Liver (tissue), 3 donors: ENCODE measurements at regions not wholly inside any gene's neighbourhood (a gene's known extent, or its start where the extent isn't known, plus 50 kb on each side); places are given as distances from the start of the nearest gene placed in this dataset.

Experiments used
- CTCF ChIP-seq: fragments of 150-350 bp; IDR thresholded peaks from 2 replicates; pipeline ENCODE4 v1.5.1; 2017; ENCODE audit warnings: improper control_type of control experiment, low read depth, low read length; ENCODE audit not compliant: missing input control
- FOXA1 ChIP-seq: IDR thresholded peaks from 2 replicates; pipeline ENCODE4 v1.6.1; 2016; ENCODE audit warnings: antibody characterized with exemption
- GABPA ChIP-seq, 2 donors: IDR thresholded peaks in 1 of 2; conservative IDR thresholded peaks in 1 of 2; 2 replicates each; pipeline ENCODE4 v1.6.1; 2016; ENCODE audit warnings: antibody characterized with exemption in 2 of 2, mild to moderate bottlenecking in 1 of 2, moderate library complexity in 1 of 2
- JUND ChIP-seq, 2 donors: IDR thresholded peaks; 2 replicates each; pipeline ENCODE4 v1.6.1; 2016; ENCODE audit warnings: antibody characterized with exemption in 2 of 2
- SP1 ChIP-seq: IDR thresholded peaks from 2 replicates; pipeline ENCODE4 v1.6.1; 2018; ENCODE audit warnings: antibody characterized with exemption, mild to moderate bottlenecking
- TF ChIP-seq, protein P1 (sequence below): IDR thresholded peaks from 2 replicates; pipeline ENCODE4 v1.6.1; 2016; ENCODE audit warnings: antibody characterized with exemption
- TF ChIP-seq, protein P2 (sequence below): IDR thresholded peaks from 2 replicates; pipeline ENCODE4 v1.6.1; 2016; ENCODE audit warnings: antibody characterized with exemption, mild to moderate bottlenecking
- donor health status: healthy.
- donor health status: healthy.

DNA sequence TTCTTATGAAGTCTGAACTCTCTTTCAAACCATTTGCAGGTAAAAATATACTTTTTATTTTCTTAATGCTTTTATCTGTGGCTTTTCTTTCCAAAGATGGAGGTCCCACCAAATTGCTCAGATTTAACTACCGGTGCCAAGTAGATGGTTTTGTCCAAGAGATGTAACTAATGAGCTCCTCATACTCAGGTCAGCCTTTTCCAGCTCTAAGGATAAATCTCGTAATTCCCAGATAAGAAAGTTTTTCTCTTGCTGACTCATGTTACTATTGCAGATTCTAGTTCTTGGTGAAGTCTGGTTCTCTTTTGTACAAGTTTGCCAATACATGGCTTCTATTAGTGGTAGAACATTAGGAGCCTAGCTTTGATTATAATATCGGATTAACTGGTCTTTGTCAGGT lies 550.8 kb upstream of the ZNF804A start:
- TF ChIP-seq CTCF (no peak), FOXA1 (no peak), JUND (IDR thresholded peaks at IDR 0.05) (no peak), GABPA (IDR thresholded peaks at IDR 0.05 in 1 of 2, conservative IDR thresholded peaks at IDR 0.05 in 1 of 2) (no peak), SP1 (no peak)
- TF ChIP-seq, protein P1, sequence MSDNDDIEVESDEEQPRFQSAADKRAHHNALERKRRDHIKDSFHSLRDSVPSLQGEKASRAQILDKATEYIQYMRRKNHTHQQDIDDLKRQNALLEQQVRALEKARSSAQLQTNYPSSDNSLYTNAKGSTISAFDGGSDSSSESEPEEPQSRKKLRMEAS: no peak
- TF ChIP-seq, protein P2, sequence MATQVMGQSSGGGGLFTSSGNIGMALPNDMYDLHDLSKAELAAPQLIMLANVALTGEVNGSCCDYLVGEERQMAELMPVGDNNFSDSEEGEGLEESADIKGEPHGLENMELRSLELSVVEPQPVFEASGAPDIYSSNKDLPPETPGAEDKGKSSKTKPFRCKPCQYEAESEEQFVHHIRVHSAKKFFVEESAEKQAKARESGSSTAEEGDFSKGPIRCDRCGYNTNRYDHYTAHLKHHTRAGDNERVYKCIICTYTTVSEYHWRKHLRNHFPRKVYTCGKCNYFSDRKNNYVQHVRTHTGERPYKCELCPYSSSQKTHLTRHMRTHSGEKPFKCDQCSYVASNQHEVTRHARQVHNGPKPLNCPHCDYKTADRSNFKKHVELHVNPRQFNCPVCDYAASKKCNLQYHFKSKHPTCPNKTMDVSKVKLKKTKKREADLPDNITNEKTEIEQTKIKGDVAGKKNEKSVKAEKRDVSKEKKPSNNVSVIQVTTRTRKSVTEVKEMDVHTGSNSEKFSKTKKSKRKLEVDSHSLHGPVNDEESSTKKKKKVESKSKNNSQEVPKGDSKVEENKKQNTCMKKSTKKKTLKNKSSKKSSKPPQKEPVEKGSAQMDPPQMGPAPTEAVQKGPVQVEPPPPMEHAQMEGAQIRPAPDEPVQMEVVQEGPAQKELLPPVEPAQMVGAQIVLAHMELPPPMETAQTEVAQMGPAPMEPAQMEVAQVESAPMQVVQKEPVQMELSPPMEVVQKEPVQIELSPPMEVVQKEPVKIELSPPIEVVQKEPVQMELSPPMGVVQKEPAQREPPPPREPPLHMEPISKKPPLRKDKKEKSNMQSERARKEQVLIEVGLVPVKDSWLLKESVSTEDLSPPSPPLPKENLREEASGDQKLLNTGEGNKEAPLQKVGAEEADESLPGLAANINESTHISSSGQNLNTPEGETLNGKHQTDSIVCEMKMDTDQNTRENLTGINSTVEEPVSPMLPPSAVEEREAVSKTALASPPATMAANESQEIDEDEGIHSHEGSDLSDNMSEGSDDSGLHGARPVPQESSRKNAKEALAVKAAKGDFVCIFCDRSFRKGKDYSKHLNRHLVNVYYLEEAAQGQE: no peak
